WTC11 (cell line): ENCODE measurements at regions not wholly inside any gene's neighbourhood (a gene's known extent, or its start where the extent isn't known, plus 50 kb on each side); places are given as distances from the start of the nearest gene placed in this dataset.

Experiments
- ATAC-seq: fragments of 200-7000 bp; cut with Tn5 transposase; 2 replicates; pipeline ENCODE4 v1.10.0; 2021; ENCODE audit warnings: mild to moderate bottlenecking, moderate library complexity
- CTCF ChIA-PET: fragments of 300-600 bp; sonication (Branson Sonifier 250); formaldehyde crosslinking; loops from one replicate; lab custom pipeline; 2021; ENCODE audit warnings: antibody characterized with exemption; lab: Charles Lee
- POLR2A ChIA-PET: fragments of 350-600 bp; sonication (Branson Sonifier 250); formaldehyde crosslinking; loops from one replicate; lab custom pipeline; 2021; ENCODE audit warnings: antibody characterized with exemption; lab: Charles Lee
- DNase-seq: peaks from one replicate; pipeline ENCODE4 v3.0.0; 2021; ENCODE audit warnings: low spot score
- H3K27ac Mint-ChIP-seq: 2 replicates; pipeline ENCODE4 v1.8.0; 2021; ENCODE audit warnings: mixed read lengths
- H3K27me3 Mint-ChIP-seq: 2 replicates; pipeline ENCODE4 v1.8.0; 2021; ENCODE audit warnings: low read depth, mild to moderate bottlenecking, moderate library complexity, mixed read lengths
- H3K36me3 Mint-ChIP-seq: 2 replicates; pipeline ENCODE4 v1.8.0; 2021; ENCODE audit warnings: mixed read lengths
- H3K4me1 Mint-ChIP-seq: 2 replicates; pipeline ENCODE4 v1.8.0; 2022; ENCODE audit warnings: mixed read lengths
- H3K4me3 Mint-ChIP-seq: 2 replicates; pipeline ENCODE4 v1.8.0; 2021; ENCODE audit warnings: mild to moderate bottlenecking, moderate library complexity, mixed read lengths
- H3K9me3 Mint-ChIP-seq: 2 replicates; pipeline ENCODE4 v1.8.0; 2021; ENCODE audit warnings: mixed read lengths
- ATF1 ChIP-seq: sonication (generic); formaldehyde crosslinking; IDR thresholded peaks from 2 replicates; pipeline ENCODE4 v1.8.1; 2023; ENCODE audit warnings: mild to moderate bottlenecking, moderate library complexity, missing genetic modification reagents
- CREM ChIP-seq: sonication (generic); formaldehyde crosslinking; IDR thresholded peaks from 2 replicates; pipeline ENCODE4 v1.8.1; 2022; ENCODE audit warnings: mild to moderate bottlenecking, missing genetic modification reagents, moderate library complexity
- ETV6 ChIP-seq: sonication (generic); formaldehyde crosslinking; IDR thresholded peaks from 2 replicates; pipeline ENCODE4 v1.8.1; 2022; ENCODE audit warnings: mild to moderate bottlenecking, missing genetic modification reagents
- FOXP1 ChIP-seq: sonication (generic); formaldehyde crosslinking; IDR thresholded peaks from 2 replicates; pipeline ENCODE4 v1.8.0; 2022; ENCODE audit warnings: missing genetic modification reagents, mild to moderate bottlenecking, moderate library complexity, borderline replicate concordance
- FOXP4 ChIP-seq: sonication (generic); formaldehyde crosslinking; IDR thresholded peaks from 2 replicates; pipeline ENCODE4 v1.8.0; 2022; ENCODE audit warnings: mild to moderate bottlenecking, missing genetic modification reagents
- HMGXB4 ChIP-seq: sonication (generic); formaldehyde crosslinking; IDR thresholded peaks from 2 replicates; pipeline ENCODE4 v1.8.1; 2023; ENCODE audit warnings: mild to moderate bottlenecking, moderate library complexity, missing genetic modification reagents
- IRF1 ChIP-seq: sonication (generic); formaldehyde crosslinking; IDR thresholded peaks from 2 replicates; pipeline ENCODE4 v1.8.0; 2023; ENCODE audit warnings: missing genetic modification reagents
- IRF2 ChIP-seq: sonication (generic); formaldehyde crosslinking; IDR thresholded peaks from 2 replicates; pipeline ENCODE4 v1.8.0; 2022; ENCODE audit warnings: low read depth, missing genetic modification reagents, borderline replicate concordance
- MAX ChIP-seq: sonication (generic); formaldehyde crosslinking; IDR thresholded peaks from 2 replicates; pipeline ENCODE4 v1.8.0; 2022; ENCODE audit warnings: mild to moderate bottlenecking, missing genetic modification reagents
- SOX15 ChIP-seq: fragments of 250-450 bp; sonication (Bioruptor Pico); IDR thresholded peaks from 2 replicates; pipeline ENCODE4 v1.9.0; 2021; ENCODE audit warnings: mild to moderate bottlenecking
- TEAD1 ChIP-seq: sonication (generic); formaldehyde crosslinking; IDR thresholded peaks from 2 replicates; pipeline ENCODE4 v1.8.0; 2022; ENCODE audit warnings: mild to moderate bottlenecking, missing genetic modification reagents
- USF1 ChIP-seq: sonication (generic); formaldehyde crosslinking; IDR thresholded peaks from 2 replicates; pipeline ENCODE4 v1.8.0; 2022; ENCODE audit warnings: mild to moderate bottlenecking, missing genetic modification reagents
- USF2 ChIP-seq: sonication (generic); formaldehyde crosslinking; IDR thresholded peaks from 2 replicates; pipeline ENCODE4 v1.8.1; 2023; ENCODE audit warnings: mild to moderate bottlenecking, missing genetic modification reagents, moderate library complexity
- ZBTB43 ChIP-seq: sonication (generic); formaldehyde crosslinking; IDR thresholded peaks from 2 replicates; pipeline ENCODE4 v1.8.1; 2023; ENCODE audit warnings: mild to moderate bottlenecking, missing genetic modification reagents
- ZNF121 ChIP-seq: sonication (generic); formaldehyde crosslinking; IDR thresholded peaks from 2 replicates; pipeline ENCODE4 v1.8.0; 2023; ENCODE audit warnings: missing genetic modification reagents
- ZNF232 ChIP-seq: sonication (generic); formaldehyde crosslinking; IDR thresholded peaks from 2 replicates; pipeline ENCODE4 v1.8.0; 2022; ENCODE audit warnings: mild to moderate bottlenecking, missing genetic modification reagents
- ZNF317 ChIP-seq: sonication (generic); formaldehyde crosslinking; IDR thresholded peaks from 2 replicates; pipeline ENCODE4 v1.8.1; 2023; ENCODE audit warnings: low read depth, mild to moderate bottlenecking, moderate library complexity, missing genetic modification reagents, borderline replicate concordance

GRCh38 chr5:54884195-54884536, 101.2 kb downstream of the ESM1 start:
- peak overlapping the region; percentile 72 for H3K4me3 Mint-ChIP-seq
- POLR2A ChIA-PET, result no interaction called here
- H3K27ac Mint-ChIP-seq, result no peak overlapping the region
- peaks cover 33% of the 10 kb centered on the region for H3K9me3 Mint-ChIP-seq
- H3K4me1 Mint-ChIP-seq, result peaks cover 30% of the 10 kb centered on the region
- peak; percentile 16; the same call in 1 of the 2 replicates for ATAC-seq
- H3K36me3 Mint-ChIP-seq, result peaks cover 25% of the 10 kb centered on the region
- DNase-seq, result peak; percentile 36
- CTCF ChIA-PET, result interaction anchor here (1.0 to 1.9 kb wide), 2 partner anchors 275 to 367 kb away, joined by 3 to 4 read pairs; partner anchors contain the start of gene GPX8
- 0 out of 2 replicates have a peak, but pooled peaks have one; percentile 44 for TF ChIP-seq ZNF232 (CRISPR knock-in tag)
- no peak for TF ChIP-seq IRF2 (CRISPR knock-in tag)
- TF ChIP-seq ATF1 (CRISPR knock-in tag), result no peak
- peaks cover 54% of the 10 kb centered on the region for H3K27me3 Mint-ChIP-seq

GRCh38 chr5:54883374-54884194, 101.8 kb downstream of the ESM1 start:
- H3K4me1 Mint-ChIP-seq, result peaks cover 32% of the 10 kb centered on the region
- CTCF ChIA-PET, result interaction anchor here (0.9 to 1.9 kb wide), 4 partner anchors 16 to 367 kb away, joined by 3 to 5 read pairs (median 4); partner anchors contain the start of gene GPX8
- TF ChIP-seq MAX (peak; percentile 69; the same call in 1 of the 2 replicates), ZNF121 (CRISPR knock-in tag) (no peak), ZBTB43 (no peak), FOXP4 (CRISPR knock-in tag) (0 out of 2 replicates have a peak, but pooled peaks have one; percentile 49), CREM (CRISPR knock-in tag) (peak; percentile 25; the same call in 1 of the 2 replicates), FOXP1 (no peak), ZNF232 (CRISPR knock-in tag) (0 out of 2 replicates have a peak, but pooled peaks have one; percentile 7), IRF1 (CRISPR knock-in tag) (0 out of 2 replicates have a peak, but pooled peaks have one; percentile 36), TEAD1 (CRISPR knock-in tag) (0 out of 2 replicates have a peak, but pooled peaks have one; percentile 63), ETV6 (CRISPR knock-in tag) (0 out of 2 replicates have a peak, but pooled peaks have one; percentile 29), HMGXB4 (CRISPR knock-in tag) (peak; percentile 50; the same call in 1 of the 2 replicates), SOX15 (CRISPR knock-in tag) (no peak), USF1 (CRISPR knock-in tag) (peak; percentile 96), ZNF317 (CRISPR knock-in tag) (0 out of 2 replicates have a peak, but pooled peaks have one; percentile 22), USF2 (CRISPR knock-in tag) (peak; percentile 95)
- DNase-seq (peak; percentile 72), ATAC-seq (peak; percentile 76)
- H3K27ac Mint-ChIP-seq, result 0 out of 2 replicates have a peak overlapping the region, but pooled peaks have one; percentile 48
- peak overlapping the region; percentile 75 for H3K4me3 Mint-ChIP-seq
- POLR2A ChIA-PET, result no interaction called here
- H3K9me3 Mint-ChIP-seq, result peaks cover 33% of the 10 kb centered on the region
- H3K36me3 Mint-ChIP-seq, result peaks cover 25% of the 10 kb centered on the region
- H3K27me3 Mint-ChIP-seq, result peaks cover 52% of the 10 kb centered on the region
